ENCODE measurements at regions not wholly inside any gene's neighbourhood (a gene's known extent, or its start where the extent isn't known, plus 50 kb on each side); places are given as distances from the start of the nearest gene placed in this dataset.
A peak's percentile ranks its signal among the peaks of the same experiment; 100 is the strongest.

GRCh38 chr13:73985783-73986182 lies 148.4 kb downstream of the KLF12 start:
- Histone ChIP-seq H3K4me1 (ENCODE audit: control insufficient read depth, insufficient read depth, low read length) (peaks cover 9% of the 10 kb centered on the region), H3K27me3 (ENCODE audit: control insufficient read depth, insufficient read depth) (no peaks in the 10 kb centered on the region), H3K27ac (ENCODE audit: low read length) (no peak overlapping the region), H3K9me3 (ENCODE audit: control insufficient read depth, low read length) (no peaks in the 10 kb centered on the region), H3K4me3 (ENCODE audit: low read length) (no peak overlapping the region)
- DNase-seq = no peak
- ATAC-seq = no peak
- intact Hi-C loops (cut with DNase I) = no loop called here
- 44% methylated on average over 3 of the region's 3 CpGs for WGBS

- H3K4me1 ChIP-seq (ENCODE audit: control insufficient read depth, insufficient read depth, low read length) = peaks cover 9% of the 10 kb centered on the region
- no peaks in the 10 kb centered on the region for H3K27me3 ChIP-seq (ENCODE audit: control insufficient read depth, insufficient read depth)
- WGBS = 59% methylated on average over 11 of the region's 11 CpGs
- H3K9me3 ChIP-seq (ENCODE audit: control insufficient read depth, low read length) = no peaks in the 10 kb centered on the region
- no peak overlapping the region for H3K4me3 ChIP-seq (ENCODE audit: low read length)
- ATAC-seq = peak; percentile 34 to 49
- DNase-seq = peak in 2 of 3 donors; percentile 53 to 69
- intact Hi-C loops (cut with DNase I) = no loop called here
- no peak overlapping the region for H3K27ac ChIP-seq (ENCODE audit: low read length)
Observed at GRCh38 chr13:73984949-73985691, 149.1 kb downstream of the KLF12 start.

GRCh38 chr13:73984201-73984600 lies 150.0 kb downstream of the KLF12 start:
- WGBS = 87% methylated on average over 11 of the region's 11 CpGs
- Histone ChIP-seq H3K27me3 (ENCODE audit: control insufficient read depth, insufficient read depth) (no peaks in the 10 kb centered on the region), H3K9me3 (ENCODE audit: control insufficient read depth, low read length) (no peaks in the 10 kb centered on the region), H3K4me1 (ENCODE audit: control insufficient read depth, insufficient read depth, low read length) (peaks cover 9% of the 10 kb centered on the region), H3K27ac (ENCODE audit: low read length) (no peak overlapping the region), H3K4me3 (ENCODE audit: low read length) (no peak overlapping the region)
- DNase-seq (peak in 2 of 3 donors; percentile 15 to 49), ATAC-seq (peak; percentile 25 to 28)
- intact Hi-C loops (cut with DNase I) = no loop called here

GRCh38 chr13:73983109-73983508 lies 151.1 kb downstream of the KLF12 start:
- WGBS = 52% methylated on average over 6 of the region's 6 CpGs
- no peaks in the 10 kb centered on the region for H3K9me3 ChIP-seq (ENCODE audit: control insufficient read depth, low read length)
- peak; percentile 84 to 90 for ATAC-seq
- DNase-seq = peak in 2 of 3 donors; percentile 38 to 50
- no peaks in the 10 kb centered on the region for H3K27me3 ChIP-seq (ENCODE audit: control insufficient read depth, insufficient read depth)
- intact Hi-C loops (cut with DNase I) = no loop called here
- no peak overlapping the region for H3K4me3 ChIP-seq (ENCODE audit: low read length)
- no peak overlapping the region for H3K27ac ChIP-seq (ENCODE audit: low read length)
- H3K4me1 ChIP-seq (ENCODE audit: control insufficient read depth, insufficient read depth, low read length) = peaks cover 9% of the 10 kb centered on the region

GRCh38 chr13:73981595-73981994 lies 152.6 kb downstream of the KLF12 start:
- Histone ChIP-seq H3K27ac (ENCODE audit: low read length) (no peak overlapping the region), H3K27me3 (ENCODE audit: control insufficient read depth, insufficient read depth) (no peaks in the 10 kb centered on the region), H3K4me1 (ENCODE audit: control insufficient read depth, insufficient read depth, low read length) (peaks cover 9% of the 10 kb centered on the region), H3K4me3 (ENCODE audit: low read length) (no peak overlapping the region), H3K9me3 (ENCODE audit: control insufficient read depth, low read length) (no peaks in the 10 kb centered on the region)
- no peak for ATAC-seq
- intact Hi-C loops (cut with DNase I) = no loop called here
- 41% methylated on average over 4 of the region's 4 CpGs for WGBS
- DNase-seq = no peak

- H3K27ac ChIP-seq (ENCODE audit: low read length) = no peak overlapping the region
- 98% methylated on average over 4 of the region's 4 CpGs for WGBS
- H3K9me3 ChIP-seq (ENCODE audit: control insufficient read depth, low read length) = no peaks in the 10 kb centered on the region
- no peak for ATAC-seq
- no peaks in the 10 kb centered on the region for H3K27me3 ChIP-seq (ENCODE audit: control insufficient read depth, insufficient read depth)
- no peak overlapping the region for H3K4me3 ChIP-seq (ENCODE audit: low read length)
- intact Hi-C loops (cut with DNase I) = no loop called here
- no peak for DNase-seq
- no peaks in the 10 kb centered on the region for H3K4me1 ChIP-seq (ENCODE audit: control insufficient read depth, insufficient read depth, low read length)
Observed at GRCh38 chr13:73975767-73976166, 158.4 kb downstream of the KLF12 start.

- Histone ChIP-seq H3K27me3 (ENCODE audit: control insufficient read depth, insufficient read depth) (no peaks in the 10 kb centered on the region), H3K27ac (ENCODE audit: low read length) (no peak overlapping the region), H3K4me3 (ENCODE audit: low read length) (no peak overlapping the region), H3K9me3 (ENCODE audit: control insufficient read depth, low read length) (no peaks in the 10 kb centered on the region), H3K4me1 (ENCODE audit: control insufficient read depth, insufficient read depth, low read length) (no peaks in the 10 kb centered on the region)
- ATAC-seq = no peak
- WGBS = 54% methylated on average over 2 of the region's 2 CpGs
- intact Hi-C loops (cut with DNase I) = no loop called here
- no peak for DNase-seq
Observed at GRCh38 chr13:73974051-73974450, 160.2 kb downstream of the KLF12 start.

- H3K4me1 ChIP-seq (ENCODE audit: control insufficient read depth, insufficient read depth, low read length) = peaks cover 2% of the 10 kb centered on the region
- DNase-seq = no peak
- no peak for ATAC-seq
- H3K27ac ChIP-seq (ENCODE audit: low read length) = no peak overlapping the region
- no peaks in the 10 kb centered on the region for H3K9me3 ChIP-seq (ENCODE audit: control insufficient read depth, low read length)
- 94% methylated on average over 2 of the region's 2 CpGs for WGBS
- H3K27me3 ChIP-seq (ENCODE audit: control insufficient read depth, insufficient read depth) = no peaks in the 10 kb centered on the region
- no peak overlapping the region for H3K4me3 ChIP-seq (ENCODE audit: low read length)
- intact Hi-C loops (cut with DNase I) = no loop called here
Observed at GRCh38 chr13:73973156-73973555, 161.0 kb downstream of the KLF12 start.

GRCh38 chr13:73972545-73972944 lies 161.7 kb downstream of the KLF12 start:
- peaks cover 2% of the 10 kb centered on the region for H3K4me1 ChIP-seq (ENCODE audit: control insufficient read depth, insufficient read depth, low read length)
- no peak overlapping the region for H3K27ac ChIP-seq (ENCODE audit: low read length)
- no peak overlapping the region for H3K4me3 ChIP-seq (ENCODE audit: low read length)
- intact Hi-C loops (cut with DNase I) = no loop called here
- WGBS = 91% methylated on average over 7 of the region's 7 CpGs
- H3K27me3 ChIP-seq (ENCODE audit: control insufficient read depth, insufficient read depth) = no peaks in the 10 kb centered on the region
- DNase-seq (no peak), ATAC-seq (no peak)
- H3K9me3 ChIP-seq (ENCODE audit: control insufficient read depth, low read length) = no peaks in the 10 kb centered on the region

- no peaks in the 10 kb centered on the region for H3K27me3 ChIP-seq (ENCODE audit: control insufficient read depth, insufficient read depth)
- intact Hi-C loops (cut with DNase I) = no loop called here
- ATAC-seq (no peak), DNase-seq (no peak)
- H3K9me3 ChIP-seq (ENCODE audit: control insufficient read depth, low read length) = no peaks in the 10 kb centered on the region
- H3K4me1 ChIP-seq (ENCODE audit: control insufficient read depth, insufficient read depth, low read length) = peaks cover 2% of the 10 kb centered on the region
- no peak overlapping the region for H3K27ac ChIP-seq (ENCODE audit: low read length)
- no peak overlapping the region for H3K4me3 ChIP-seq (ENCODE audit: low read length)
- WGBS = 83% methylated on average over 2 of the region's 2 CpGs
Observed at GRCh38 chr13:73971481-73971880, 162.7 kb downstream of the KLF12 start.

GRCh38 chr13:73970421-73971055 lies 163.7 kb downstream of the KLF12 start:
- Histone ChIP-seq H3K9me3 (ENCODE audit: control insufficient read depth, low read length) (no peaks in the 10 kb centered on the region), H3K4me1 (ENCODE audit: control insufficient read depth, insufficient read depth, low read length) (peaks cover 2% of the 10 kb centered on the region), H3K27ac (ENCODE audit: low read length) (no peak overlapping the region), H3K4me3 (ENCODE audit: low read length) (no peak overlapping the region), H3K27me3 (ENCODE audit: control insufficient read depth, insufficient read depth) (no peaks in the 10 kb centered on the region)
- WGBS = 73% methylated on average over 7 of the region's 7 CpGs
- DNase-seq (peak in 1 of 3 donors; percentile 42), ATAC-seq (peak in 1 of 2 donors; percentile 36)
- intact Hi-C loops (cut with DNase I) = no loop called here

All from right cardiac atrium (tissue), 5 donors.